Sigmoid colon (tissue), 4 donors: ENCODE measurements at regions not wholly inside any gene's neighbourhood (a gene's known extent, or its start where the extent isn't known, plus 50 kb on each side); places are given as distances from the start of the nearest gene placed in this dataset.

Experiments used
- CTCF ChIP-seq, 4 experiments: fragments of 450-650 bp in 3 of 4; fragments of 200-600 bp in 1 of 4; IDR thresholded peaks; one replicate each; pipeline ENCODE4 v1.5.1; 2016 to 2019; ENCODE audit warnings: antibody characterized with exemption in 4 of 4, mild to moderate bottlenecking in 3 of 4, moderate library complexity in 2 of 4
- POLR2A ChIP-seq, 2 donors: fragments of 450-650 bp; IDR thresholded peaks; one replicate each; pipeline ENCODE4 v1.6.1; 2016; ENCODE audit warnings: antibody characterized with exemption in 2 of 2, mild to moderate bottlenecking in 2 of 2, moderate library complexity in 2 of 2
- POLR2AphosphoS5 ChIP-seq, 4 donors: sonication (generic); formaldehyde crosslinking; IDR thresholded peaks; one replicate each; pipeline ENCODE4 v1.6.1; 2017; ENCODE audit warnings: antibody characterized with exemption in 4 of 4

DNA sequence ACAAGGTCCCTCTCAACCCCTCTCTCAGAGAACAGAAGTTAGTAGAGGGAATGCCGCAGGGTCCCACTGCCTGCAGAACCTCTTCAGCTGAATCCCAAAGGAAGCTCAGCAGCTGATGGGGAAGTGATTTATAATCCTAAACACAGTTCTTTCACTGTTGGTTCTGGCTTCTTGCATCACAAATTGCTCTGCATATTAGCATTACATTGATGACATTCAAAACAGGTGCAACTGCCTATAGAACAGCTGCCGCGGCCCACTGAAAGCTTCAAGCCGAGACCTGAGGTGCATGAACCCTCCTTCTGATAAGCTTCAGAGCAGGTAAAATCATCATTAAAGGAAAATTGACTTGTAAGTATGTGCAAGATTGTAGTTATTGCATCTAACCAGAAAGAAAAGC is 75.2 kb upstream of the KIRREL3 start:
- TF ChIP-seq CTCF (IDR thresholded peaks at IDR 0.05): no peak
- no peak for TF ChIP-seq POLR2A (IDR thresholded peaks at IDR 0.05)
- no peak for TF ChIP-seq POLR2AphosphoS5 (IDR thresholded peaks at IDR 0.05)
